Type B pancreatic cell (in vitro differentiated cells): ENCODE measurements at regions not wholly inside any gene's neighbourhood (a gene's known extent, or its start where the extent isn't known, plus 50 kb on each side); places are given as distances from the start of the nearest gene placed in this dataset.

Source experiments
- DNase-seq: peaks from one replicate; pipeline ENCODE4 v3.0.0; 2021; ENCODE audit warnings: mixed read lengths; ENCODE audit not compliant: unreplicated experiment; ENCODE audit errors: extremely low spot score
- H3K27ac Mint-ChIP-seq: 2 replicates; pipeline ENCODE4 v1.8.0; 2021; ENCODE audit warnings: mild to moderate bottlenecking, mixed read lengths
- H3K27me3 Mint-ChIP-seq: 2 replicates; pipeline ENCODE4 v1.8.0; 2021; ENCODE audit warnings: mixed read lengths
- H3K36me3 Mint-ChIP-seq: 2 replicates; pipeline ENCODE4 v1.8.0; 2021; ENCODE audit warnings: mixed read lengths
- H3K4me1 Mint-ChIP-seq: one replicate; pipeline ENCODE4 v1.8.0; 2021; ENCODE audit warnings: mixed read lengths; ENCODE audit not compliant: unreplicated experiment
- H3K4me3 Mint-ChIP-seq: 2 replicates; pipeline ENCODE4 v1.8.0; 2021; ENCODE audit warnings: mild to moderate bottlenecking, mixed read lengths
- H3K9me3 Mint-ChIP-seq: 2 replicates; pipeline ENCODE4 v1.8.0; 2021; ENCODE audit warnings: mixed read lengths
- CTCF ChIP-seq: fragments of 200-600 bp; sonication (generic); conservative IDR thresholded peaks from 2 replicates; pipeline ENCODE4 v1.5.0; 2021; ENCODE audit warnings: antibody characterized with exemption, mild to moderate bottlenecking

- H3K9me3 Mint-ChIP-seq = no peaks in the 10 kb centered on the region
- H3K4me1 Mint-ChIP-seq = no peaks in the 10 kb centered on the region
- TF ChIP-seq CTCF = no peak
- H3K4me3 Mint-ChIP-seq = no peak overlapping the region
- no peaks in the 10 kb centered on the region for H3K36me3 Mint-ChIP-seq
- no peak overlapping the region for H3K27ac Mint-ChIP-seq
- DNase-seq = no peak
- no peaks in the 10 kb centered on the region for H3K27me3 Mint-ChIP-seq
These were observed 671.1 kb upstream of the INTU start for GRCh38 chr4:126961661-126962060.

GRCh38 chr4:126965877-126966276 lies 666.9 kb upstream of the INTU start:
- Mint-ChIP-seq H3K27ac (no peak overlapping the region), H3K4me3 (no peak overlapping the region), H3K27me3 (no peaks in the 10 kb centered on the region), H3K4me1 (no peaks in the 10 kb centered on the region), H3K36me3 (no peaks in the 10 kb centered on the region), H3K9me3 (no peaks in the 10 kb centered on the region)
- no peak for TF ChIP-seq CTCF
- DNase-seq = no peak

- H3K4me1 Mint-ChIP-seq = no peaks in the 10 kb centered on the region
- no peak overlapping the region for H3K27ac Mint-ChIP-seq
- no peak overlapping the region for H3K4me3 Mint-ChIP-seq
- no peak for DNase-seq
- H3K36me3 Mint-ChIP-seq = no peaks in the 10 kb centered on the region
- H3K27me3 Mint-ChIP-seq = no peaks in the 10 kb centered on the region
- no peaks in the 10 kb centered on the region for H3K9me3 Mint-ChIP-seq
- no peak for TF ChIP-seq CTCF
These were observed 663.2 kb upstream of the INTU start for GRCh38 chr4:126969360-126970235.

GRCh38 chr4:126973201-126973600 lies 659.6 kb upstream of the INTU start:
- no peak overlapping the region for H3K27ac Mint-ChIP-seq
- H3K9me3 Mint-ChIP-seq = no peaks in the 10 kb centered on the region
- no peak for TF ChIP-seq CTCF
- no peak for DNase-seq
- H3K4me1 Mint-ChIP-seq = no peaks in the 10 kb centered on the region
- no peaks in the 10 kb centered on the region for H3K36me3 Mint-ChIP-seq
- H3K27me3 Mint-ChIP-seq = no peaks in the 10 kb centered on the region
- no peak overlapping the region for H3K4me3 Mint-ChIP-seq

GRCh38 chr4:126976850-126977632 lies 655.7 kb upstream of the INTU start:
- Mint-ChIP-seq H3K9me3 (no peaks in the 10 kb centered on the region), H3K4me1 (no peaks in the 10 kb centered on the region), H3K4me3 (no peak overlapping the region), H3K27ac (no peak overlapping the region), H3K27me3 (no peaks in the 10 kb centered on the region), H3K36me3 (no peaks in the 10 kb centered on the region)
- no peak for TF ChIP-seq CTCF
- no peak for DNase-seq
